Astrocyte (in vitro differentiated cells and primary cell): ENCODE measurements at regions not wholly inside any gene's neighbourhood (a gene's known extent, or its start where the extent isn't known, plus 50 kb on each side); places are given as distances from the start of the nearest gene placed in this dataset.

Source experiments
- EZH2 ChIP-seq: IDR thresholded peaks from 2 replicates; pipeline ENCODE4 v1.6.1; 2012; ENCODE audit warnings: mild to moderate bottlenecking, low read length, inconsistent platforms; ENCODE audit not compliant: insufficient read depth
- TF ChIP-seq, protein P1 (sequence below): IDR thresholded peaks from 2 replicates; pipeline ENCODE4 v1.5.1; 2011; ENCODE audit warnings: low read depth, mild to moderate bottlenecking, inconsistent platforms, low read length, moderate library complexity; ENCODE audit not compliant: insufficient read depth

DNA sequence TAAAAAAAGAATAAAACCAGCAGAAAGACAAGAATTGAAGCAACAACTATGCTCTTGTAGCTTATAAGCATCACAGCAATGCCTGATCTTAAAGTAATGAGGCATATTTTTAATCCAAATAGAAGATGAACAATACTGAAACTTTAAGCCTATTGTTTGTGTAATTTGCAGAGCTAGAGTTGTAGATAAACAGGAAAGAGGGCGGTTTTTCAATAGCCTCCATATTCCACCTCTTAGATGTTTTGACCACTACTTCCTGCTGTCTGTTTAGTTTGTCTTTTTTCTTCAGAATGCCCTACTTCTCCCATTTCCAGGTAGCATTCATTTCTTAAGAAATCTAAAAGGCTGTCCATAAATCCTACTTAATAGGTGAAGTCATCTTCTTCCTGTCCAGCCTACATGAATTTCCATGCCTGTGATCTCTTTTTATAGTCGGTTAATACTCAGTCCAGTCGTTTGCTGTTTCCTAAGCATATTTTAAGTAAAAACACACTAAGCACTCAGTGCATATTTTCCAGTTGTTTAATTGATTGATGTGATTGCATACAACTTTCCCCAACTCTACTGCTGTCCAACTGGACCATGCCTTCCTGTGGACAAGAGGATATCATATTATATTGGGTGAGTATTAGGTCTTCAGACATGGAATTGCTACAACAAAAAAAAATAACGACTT, 308.1 kb downstream of the TFEC start:
- TF ChIP-seq, protein P1, sequence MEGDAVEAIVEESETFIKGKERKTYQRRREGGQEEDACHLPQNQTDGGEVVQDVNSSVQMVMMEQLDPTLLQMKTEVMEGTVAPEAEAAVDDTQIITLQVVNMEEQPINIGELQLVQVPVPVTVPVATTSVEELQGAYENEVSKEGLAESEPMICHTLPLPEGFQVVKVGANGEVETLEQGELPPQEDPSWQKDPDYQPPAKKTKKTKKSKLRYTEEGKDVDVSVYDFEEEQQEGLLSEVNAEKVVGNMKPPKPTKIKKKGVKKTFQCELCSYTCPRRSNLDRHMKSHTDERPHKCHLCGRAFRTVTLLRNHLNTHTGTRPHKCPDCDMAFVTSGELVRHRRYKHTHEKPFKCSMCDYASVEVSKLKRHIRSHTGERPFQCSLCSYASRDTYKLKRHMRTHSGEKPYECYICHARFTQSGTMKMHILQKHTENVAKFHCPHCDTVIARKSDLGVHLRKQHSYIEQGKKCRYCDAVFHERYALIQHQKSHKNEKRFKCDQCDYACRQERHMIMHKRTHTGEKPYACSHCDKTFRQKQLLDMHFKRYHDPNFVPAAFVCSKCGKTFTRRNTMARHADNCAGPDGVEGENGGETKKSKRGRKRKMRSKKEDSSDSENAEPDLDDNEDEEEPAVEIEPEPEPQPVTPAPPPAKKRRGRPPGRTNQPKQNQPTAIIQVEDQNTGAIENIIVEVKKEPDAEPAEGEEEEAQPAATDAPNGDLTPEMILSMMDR = no peak
- no peak for TF ChIP-seq EZH2
